Neuron (in vitro differentiated cells): ENCODE measurements at regions not wholly inside any gene's neighbourhood (a gene's known extent, or its start where the extent isn't known, plus 50 kb on each side); places are given as distances from the start of the nearest gene placed in this dataset.

ENCODE experiments used
- H2AFZ ChIP-seq: one replicate; pipeline ENCODE4 v1.6.1; 2013; ENCODE audit warnings: low read depth, mild to moderate bottlenecking, inconsistent platforms, low read length, moderate library complexity
- H3K27me3 ChIP-seq: one replicate; pipeline ENCODE4 v1.6.1; 2013; ENCODE audit warnings: low read length; ENCODE audit not compliant: insufficient read depth
- H3K36me3 ChIP-seq: one replicate; pipeline ENCODE4 v1.6.1; 2013; ENCODE audit warnings: low read length; ENCODE audit not compliant: insufficient read depth
- H3K4me1 ChIP-seq: one replicate; pipeline ENCODE4 v1.6.1; 2013; ENCODE audit warnings: low read length; ENCODE audit not compliant: insufficient read depth
- H3K4me3 ChIP-seq: 2 replicates; pipeline ENCODE4 v1.5.1; 2013; ENCODE audit warnings: mild to moderate bottlenecking, low read length, moderate library complexity
- H3K9me3 ChIP-seq: one replicate; pipeline ENCODE4 v1.6.1; 2013; ENCODE audit warnings: low read length

- no peak overlapping the region for H3K4me3 ChIP-seq
- no peaks in the 10 kb centered on the region for H3K27me3 ChIP-seq
- no peaks in the 10 kb centered on the region for H3K4me1 ChIP-seq
- H3K9me3 ChIP-seq: no peaks in the 10 kb centered on the region
- H3K36me3 ChIP-seq: no peaks in the 10 kb centered on the region
- H2AFZ ChIP-seq: no peak overlapping the region
These were observed 1407.7 kb downstream of the EFNB2 start for GRCh38 chr13:105127732-105128131.

- H3K27me3 ChIP-seq: no peaks in the 10 kb centered on the region
- no peaks in the 10 kb centered on the region for H3K36me3 ChIP-seq
- no peaks in the 10 kb centered on the region for H3K4me1 ChIP-seq
- H3K4me3 ChIP-seq: no peak overlapping the region
- H3K9me3 ChIP-seq: no peaks in the 10 kb centered on the region
- no peak overlapping the region for H2AFZ ChIP-seq
These were observed 1414.2 kb downstream of the EFNB2 start for GRCh38 chr13:105121221-105121620.

GRCh38 chr13:105118426-105118985 lies 1417.0 kb downstream of the EFNB2 start:
- Histone ChIP-seq H3K9me3 (no peaks in the 10 kb centered on the region), H2AFZ (no peak overlapping the region), H3K4me1 (no peaks in the 10 kb centered on the region), H3K27me3 (no peaks in the 10 kb centered on the region), H3K4me3 (no peak overlapping the region), H3K36me3 (no peaks in the 10 kb centered on the region)

GRCh38 chr13:105116966-105117365 lies 1418.5 kb downstream of the EFNB2 start:
- H3K4me3 ChIP-seq: no peak overlapping the region
- H2AFZ ChIP-seq: no peak overlapping the region
- H3K36me3 ChIP-seq: no peaks in the 10 kb centered on the region
- H3K4me1 ChIP-seq: no peaks in the 10 kb centered on the region
- H3K9me3 ChIP-seq: no peaks in the 10 kb centered on the region
- no peaks in the 10 kb centered on the region for H3K27me3 ChIP-seq

- Histone ChIP-seq H3K36me3 (no peaks in the 10 kb centered on the region), H3K9me3 (no peaks in the 10 kb centered on the region), H3K4me3 (no peak overlapping the region), H2AFZ (no peak overlapping the region), H3K27me3 (no peaks in the 10 kb centered on the region), H3K4me1 (no peaks in the 10 kb centered on the region)
These were observed 1422.9 kb downstream of the EFNB2 start for GRCh38 chr13:105112561-105112960.

- no peak overlapping the region for H2AFZ ChIP-seq
- H3K4me1 ChIP-seq: no peaks in the 10 kb centered on the region
- H3K27me3 ChIP-seq: no peaks in the 10 kb centered on the region
- H3K36me3 ChIP-seq: no peaks in the 10 kb centered on the region
- no peaks in the 10 kb centered on the region for H3K9me3 ChIP-seq
- no peak overlapping the region for H3K4me3 ChIP-seq
These were observed 1427.7 kb downstream of the EFNB2 start for GRCh38 chr13:105107781-105108180.

- Histone ChIP-seq H3K27me3 (no peaks in the 10 kb centered on the region), H2AFZ (no peak overlapping the region), H3K4me3 (no peak overlapping the region), H3K9me3 (no peaks in the 10 kb centered on the region), H3K36me3 (no peaks in the 10 kb centered on the region), H3K4me1 (no peaks in the 10 kb centered on the region)
These were observed 1430.0 kb downstream of the EFNB2 start for GRCh38 chr13:105105471-105105870.

GRCh38 chr13:105097521-105097920 lies 1437.9 kb downstream of the EFNB2 start:
- no peaks in the 10 kb centered on the region for H3K4me1 ChIP-seq

GRCh38 chr13:105089858-105090643 lies 1445.4 kb downstream of the EFNB2 start:
- H3K4me1 ChIP-seq: peaks cover 19% of the 10 kb centered on the region
- no peak overlapping the region for H2AFZ ChIP-seq
- no peaks in the 10 kb centered on the region for H3K36me3 ChIP-seq
- no peaks in the 10 kb centered on the region for H3K9me3 ChIP-seq
- H3K4me3 ChIP-seq: no peak overlapping the region
- no peaks in the 10 kb centered on the region for H3K27me3 ChIP-seq

More at GRCh38 chr13:105097521-105097920, 1437.9 kb downstream of the EFNB2 start:
- H3K4me3 ChIP-seq: no peak overlapping the region
- H2AFZ ChIP-seq: no peak overlapping the region
- H3K36me3 ChIP-seq: no peaks in the 10 kb centered on the region
- H3K27me3 ChIP-seq: no peaks in the 10 kb centered on the region
- H3K9me3 ChIP-seq: no peaks in the 10 kb centered on the region

- Histone ChIP-seq H2AFZ (no peak overlapping the region), H3K4me3 (peak overlapping the region; percentile 8), H3K4me1 (peaks cover 19% of the 10 kb centered on the region), H3K27me3 (no peaks in the 10 kb centered on the region), H3K9me3 (no peaks in the 10 kb centered on the region), H3K36me3 (no peaks in the 10 kb centered on the region)
These were observed 1447.5 kb downstream of the EFNB2 start for GRCh38 chr13:105087945-105088344.

- H3K4me3 ChIP-seq: no peak overlapping the region
- H3K36me3 ChIP-seq: no peaks in the 10 kb centered on the region
- H2AFZ ChIP-seq: no peak overlapping the region
- H3K4me1 ChIP-seq: peaks cover 19% of the 10 kb centered on the region
- H3K27me3 ChIP-seq: no peaks in the 10 kb centered on the region
- no peaks in the 10 kb centered on the region for H3K9me3 ChIP-seq
These were observed 1450.5 kb downstream of the EFNB2 start for GRCh38 chr13:105084931-105085330.

GRCh38 chr13:105083992-105084391 lies 1451.5 kb downstream of the EFNB2 start:
- Histone ChIP-seq H2AFZ (no peak overlapping the region), H3K27me3 (no peaks in the 10 kb centered on the region), H3K36me3 (no peaks in the 10 kb centered on the region), H3K9me3 (no peaks in the 10 kb centered on the region), H3K4me3 (no peak overlapping the region), H3K4me1 (peaks cover 19% of the 10 kb centered on the region)

- no peaks in the 10 kb centered on the region for H3K36me3 ChIP-seq
- H3K27me3 ChIP-seq: no peaks in the 10 kb centered on the region
- H3K9me3 ChIP-seq: no peaks in the 10 kb centered on the region
- no peak overlapping the region for H2AFZ ChIP-seq
- H3K4me3 ChIP-seq: no peak overlapping the region
- no peaks in the 10 kb centered on the region for H3K4me1 ChIP-seq
These were observed 1460.7 kb downstream of the EFNB2 start for GRCh38 chr13:105074755-105075154.
